Activated naive CD4-positive, alpha-beta T cell (primary cell): ENCODE measurements at regions not wholly inside any gene's neighbourhood (a gene's known extent, or its start where the extent isn't known, plus 50 kb on each side); places are given as distances from the start of the nearest gene placed in this dataset.
"Not testable (repeated sequence)": the region's sequence is repeated elsewhere in the genome, so short reads cannot be mapped to it uniquely, and the experiment has no call there.

Source experiments
- DNase-seq, 4 experiments: peaks; one replicate each; lab custom pipeline; 2025; lab: John Stamatoyannopoulos, UW

GRCh38 chr3:110391640-110392395 is 679.8 kb upstream of the NECTIN3 start:
- DNase-seq: no peak

GRCh38 chr3:110393941-110394340 is 677.7 kb upstream of the NECTIN3 start:
- DNase-seq: no peak

GRCh38 chr3:110397115-110397514 is 674.5 kb upstream of the NECTIN3 start:
- DNase-seq: no peak

- no peak for DNase-seq
Measured at GRCh38 chr3:110400315-110400714, 671.3 kb upstream of the NECTIN3 start.

- DNase-seq: no peak
Measured at GRCh38 chr3:110405830-110406585, 665.6 kb upstream of the NECTIN3 start.

GRCh38 chr3:110413266-110413665 is 658.4 kb upstream of the NECTIN3 start:
- no peak for DNase-seq

GRCh38 chr3:110413807-110414748 is 657.5 kb upstream of the NECTIN3 start:
- DNase-seq: no peak

GRCh38 chr3:110414855-110415254 is 656.8 kb upstream of the NECTIN3 start:
- no peak for DNase-seq

- DNase-seq: no peak
Measured at GRCh38 chr3:110419096-110419495, 652.5 kb upstream of the NECTIN3 start.

- DNase-seq: no peak
Measured at GRCh38 chr3:110419601-110420000, 652.0 kb upstream of the NECTIN3 start.

GRCh38 chr3:110420158-110420641 is 651.4 kb upstream of the NECTIN3 start:
- no peak for DNase-seq

- no peak for DNase-seq
Measured at GRCh38 chr3:110423276-110423675, 648.3 kb upstream of the NECTIN3 start.

GRCh38 chr3:110430146-110430545 is 641.5 kb upstream of the NECTIN3 start:
- no peak for DNase-seq

- no peak for DNase-seq
Measured at GRCh38 chr3:110436209-110436608, 635.4 kb upstream of the NECTIN3 start.

- DNase-seq: not testable (repeated sequence)
Measured at GRCh38 chr3:110440066-110440653, 631.5 kb upstream of the NECTIN3 start.

GRCh38 chr3:110454066-110454465 is 617.5 kb upstream of the NECTIN3 start:
- no peak for DNase-seq

- DNase-seq: no peak
Measured at GRCh38 chr3:110456001-110456400, 615.6 kb upstream of the NECTIN3 start.

GRCh38 chr3:110456438-110457138 is 615.0 kb upstream of the NECTIN3 start:
- no peak for DNase-seq

- no peak for DNase-seq
Measured at GRCh38 chr3:110457508-110457907, 614.1 kb upstream of the NECTIN3 start.

- DNase-seq: no peak
Measured at GRCh38 chr3:110459021-110459420, 612.6 kb upstream of the NECTIN3 start.

- DNase-seq: no peak
Measured at GRCh38 chr3:110470310-110470709, 601.3 kb upstream of the NECTIN3 start.
